K562 (cell line): ENCODE measurements at regions not wholly inside any gene's neighbourhood (a gene's known extent, or its start where the extent isn't known, plus 50 kb on each side); places are given as distances from the start of the nearest gene placed in this dataset.

Experiments used
- ATAC-seq: fragments of 200-7000 bp; cut with Tn5 transposase; 3 replicates; pipeline ENCODE4 v1.9.1; 2020; ENCODE audit warnings: moderate library complexity
- BruUV-seq: library from RNA; stranded (reverse); fragments of 400-500 nt; replicated peaks from 2 replicates; lab custom pipeline; 2021; lab: Mats Ljungman, UMichigan
- CTCF ChIA-PET: fragments of 300-600 bp; formaldehyde crosslinking; extraction: SDS; loops from one replicate; lab custom pipeline; 2021; ENCODE audit warnings: low intra/inter-chr PET ratio; lab: Yijun Ruan, JAX
- POLR2A ChIA-PET: fragments of 300-600, 350-650 bp; sonication (Branson Sonifier 250); formaldehyde crosslinking; extraction: SDS; loops from one replicate; lab custom pipeline; 2021; ENCODE audit warnings: antibody characterized with exemption, inconsistent platforms; lab: Yijun Ruan, JAX
- DNase-seq, 4 experiments: peaks; one replicate each; pipeline versions ENCODE4 v3.0.0 to v3.0.0-alpha.2; 2011 to 2018; ENCODE audit warnings: low spot score in 3 of 4, mixed read lengths in 3 of 4; ENCODE audit errors: extremely low read depth in 1 of 4
- FAIRE-seq: peaks from 2 replicates; lab custom pipeline; 2011; peaks lifted over from hg19 to GRCh38; lab: Jason Lieb, UNC
- H2AFZ ChIP-seq: 2 replicates; pipeline ENCODE4 v1.6.0; 2011; ENCODE audit warnings: low read depth, low read length, control low read depth, inconsistent platforms
- H3K27ac ChIP-seq: fragments of 200-600 bp; 3 replicates; pipeline ENCODE4 v1.8.0; 2011; ENCODE audit warnings: low read depth, mild to moderate bottlenecking, control low read depth, inconsistent platforms, low read length, moderate library complexity, mixed read lengths; ENCODE audit errors: extremely low read depth
- H3K27me3 ChIP-seq, 2 experiments: fragments of 300-600 bp in 1 of 2; 2 replicates in 1 of 2; 3 replicates in 1 of 2; pipeline versions ENCODE4 v1.6.0 to v1.8.0; 2011; ENCODE audit warnings: inconsistent platforms in 2 of 2, low read length in 2 of 2, mild to moderate bottlenecking in 1 of 2, mixed read lengths in 1 of 2, moderate library complexity in 1 of 2; ENCODE audit not compliant: control insufficient read depth in 2 of 2, insufficient read depth in 2 of 2
- H3K36me3 ChIP-seq: fragments of 300-600 bp; 3 replicates; pipeline ENCODE4 v1.8.0; 2011; ENCODE audit warnings: mild to moderate bottlenecking, low read length, inconsistent platforms; ENCODE audit not compliant: control insufficient read depth, insufficient read depth
- H3K4me1 ChIP-seq, 2 experiments: fragments of 200-600 bp in 1 of 2; replicated peaks in 1 of 2; 2 replicates in 1 of 2; 3 replicates in 1 of 2; pipeline versions ENCODE4 v1.5.1 to v1.8.0; 2011; ENCODE audit warnings: inconsistent platforms in 2 of 2, low read length in 2 of 2, mild to moderate bottlenecking in 1 of 2, mixed read lengths in 1 of 2, moderate library complexity in 1 of 2; ENCODE audit not compliant: control insufficient read depth in 2 of 2, insufficient read depth in 2 of 2
- H3K4me2 ChIP-seq: 2 replicates; pipeline ENCODE4 v1.6.1; 2011; ENCODE audit warnings: low read length, control low read depth, inconsistent platforms, mixed read lengths; ENCODE audit not compliant: insufficient read depth
- H3K4me3 ChIP-seq: fragments of 200-600 bp; sonication (generic), shearing (Covaris generic); 2 replicates; pipeline ENCODE4 v1.5.1; 2016; ENCODE audit warnings: control low read depth, inconsistent platforms
- H3K79me2 ChIP-seq: fragments of 200-600 bp; 3 replicates; pipeline ENCODE4 v1.8.0; 2011; ENCODE audit warnings: low read length, inconsistent platforms; ENCODE audit not compliant: control insufficient read depth, insufficient read depth
- H3K9ac ChIP-seq, 2 experiments: 2 replicates each; pipeline versions ENCODE4 v1.6.0 to v1.6.1; 2011; ENCODE audit warnings: low read depth in 2 of 2, low read length in 2 of 2, control low read depth in 1 of 2, inconsistent platforms in 1 of 2, mild to moderate bottlenecking in 1 of 2, mixed read lengths in 1 of 2; ENCODE audit not compliant: insufficient read depth in 1 of 2
- H3K9me1 ChIP-seq: one replicate; pipeline ENCODE4 v1.6.0; 2011; ENCODE audit warnings: inconsistent platforms, mild to moderate bottlenecking, low read length, moderate library complexity; ENCODE audit not compliant: control insufficient read depth, insufficient read depth
- H3K9me3 ChIP-seq: replicated peaks from 2 replicates; pipeline ENCODE4 v1.5.1; 2011; ENCODE audit warnings: low read depth, low read length, inconsistent platforms; ENCODE audit not compliant: control insufficient read depth, insufficient read depth
- H4K20me1 ChIP-seq: replicated peaks from 2 replicates; pipeline ENCODE4 v1.6.1; 2011; ENCODE audit warnings: low read length, inconsistent platforms, mixed read lengths; ENCODE audit not compliant: control insufficient read depth, insufficient read depth
- CTCFL ChIP-seq: IDR thresholded peaks from 2 replicates; pipeline ENCODE4 v1.6.1; 2011; ENCODE audit warnings: borderline replicate concordance, low read depth, mild to moderate bottlenecking, moderate library complexity, low read length; ENCODE audit not compliant: insufficient read depth, poor library complexity, severe bottlenecking
- HNRNPH1 ChIP-seq: fragments of 200-400 bp; formaldehyde crosslinking; optimal IDR thresholded peaks from 2 replicates; pipeline ENCODE3; 2017; ENCODE audit warnings: low read depth, mild to moderate bottlenecking, low read length, moderate library complexity
- MGA ChIP-seq: fragments of 450-650 bp; IDR thresholded peaks from 2 replicates; pipeline ENCODE4 v1.6.1; 2016; ENCODE audit warnings: mild to moderate bottlenecking, moderate library complexity
- TRIM24 ChIP-seq, 2 experiments: fragments of 450-650 bp; IDR thresholded peaks; 2 replicates each; pipeline ENCODE4 v1.6.1; 2016
- ZBTB2 ChIP-seq: fragments of 450-650 bp; IDR thresholded peaks from 2 replicates; pipeline ENCODE4 v1.6.1; 2016; ENCODE audit warnings: antibody characterized with exemption
- WGBS: fragments of 100-300 bp; shearing (Covaris generic); methylation state at CpG from one replicate; pipeline ENCODE4 v1.1.6; 2016; ENCODE audit warnings: low coverage, mixed read lengths; ENCODE audit not compliant: insufficient coverage; ENCODE audit errors: missing lambda C conversion rate; 5-methylcytosine and 5-hydroxymethylcytosine counted together
- in situ Hi-C: fragments of 300-500 bp; cut with MboI; formaldehyde crosslinking; loops from 4 replicates; pipeline ENCODE4 v1.15.0; 2018; ENCODE audit warnings: inconsistent platforms, mixed read lengths
- intact Hi-C: fragments of 100-400 bp; cut with micrococcal nuclease; formaldehyde crosslinking; loops from 2 replicates; pipeline ENCODE4 v1.14.2; 2022
- TF ChIP-seq, protein P1 (sequence below): conservative IDR thresholded peaks from 2 replicates; pipeline ENCODE4 v1.6.1; 2011; ENCODE audit warnings: low read depth, mild to moderate bottlenecking, low read length; ENCODE audit not compliant: control insufficient read depth

DNA sequence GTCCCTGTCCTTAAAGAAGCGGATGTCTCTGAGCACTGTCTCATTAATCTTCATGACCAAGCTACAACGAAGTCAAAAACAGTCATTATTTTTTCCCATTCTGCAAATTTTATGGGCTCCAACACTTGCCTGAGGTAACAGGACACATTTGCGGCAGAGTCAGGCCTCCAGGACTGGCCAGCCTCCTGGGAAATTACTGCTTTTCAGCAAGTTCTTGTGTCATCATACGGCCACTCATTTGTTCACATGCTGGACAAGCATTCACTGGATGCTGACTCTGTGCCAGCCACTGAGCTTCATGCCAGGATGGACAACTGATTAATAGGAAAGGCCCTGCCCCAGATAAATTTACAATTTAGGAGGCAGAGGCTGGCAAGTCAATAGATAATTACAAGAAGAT, 305.7 kb downstream of the ACTL7B start:
- no peak overlapping the region for H3K27ac ChIP-seq
- H3K36me3 ChIP-seq = no peaks in the 10 kb centered on the region
- H3K9ac ChIP-seq = no peak overlapping the region
- POLR2A ChIA-PET = interaction anchor here (0.7 kb wide), 1 partner anchor 1003 kb away, joined by 4 read pairs; no protein-coding TSS in a partner anchor
- no peak for DNase-seq
- peaks cover 0 to 4% of the 10 kb centered on the region in 2 experiments; a peak in 1 of 5 replicates for H3K27me3 ChIP-seq
- no peak overlapping the region for H2AFZ ChIP-seq
- FAIRE-seq = no peak
- H4K20me1 ChIP-seq = no peaks in the 10 kb centered on the region
- intact Hi-C loops (no loop called here), in situ Hi-C loops (no loop called here)
- CTCF ChIA-PET = no interaction called here
- no peak overlapping the region for H3K4me2 ChIP-seq
- no peaks in the 10 kb centered on the region for H3K79me2 ChIP-seq
- ATAC-seq = no peak
- H3K4me1 ChIP-seq = no peaks in the 10 kb centered on the region
- no peak overlapping the region for H3K4me3 ChIP-seq
- WGBS = 3% methylated on average over 4 of the region's 4 CpGs
- no peaks in the 10 kb centered on the region for H3K9me1 ChIP-seq
- H3K9me3 ChIP-seq = no peaks in the 10 kb centered on the region
- BruUV-seq = no TSS peak
- TF ChIP-seq CTCFL (no peak), HNRNPH1 (no peak), TRIM24 (IDR thresholded peaks at IDR 0.05) (no peak), MGA (no peak), ZBTB2 (no peak)
- TF ChIP-seq, protein P1, sequence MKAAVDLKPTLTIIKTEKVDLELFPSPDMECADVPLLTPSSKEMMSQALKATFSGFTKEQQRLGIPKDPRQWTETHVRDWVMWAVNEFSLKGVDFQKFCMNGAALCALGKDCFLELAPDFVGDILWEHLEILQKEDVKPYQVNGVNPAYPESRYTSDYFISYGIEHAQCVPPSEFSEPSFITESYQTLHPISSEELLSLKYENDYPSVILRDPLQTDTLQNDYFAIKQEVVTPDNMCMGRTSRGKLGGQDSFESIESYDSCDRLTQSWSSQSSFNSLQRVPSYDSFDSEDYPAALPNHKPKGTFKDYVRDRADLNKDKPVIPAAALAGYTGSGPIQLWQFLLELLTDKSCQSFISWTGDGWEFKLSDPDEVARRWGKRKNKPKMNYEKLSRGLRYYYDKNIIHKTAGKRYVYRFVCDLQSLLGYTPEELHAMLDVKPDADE = no peak
